ENCODE measurements at regions not wholly inside any gene's neighbourhood (a gene's known extent, or its start where the extent isn't known, plus 50 kb on each side); places are given as distances from the start of the nearest gene placed in this dataset.

- DNase-seq = no peak
- in situ Hi-C loops (cut with MboI; ENCODE audit: low pct_unique_long_range_greater_than_20kb, low sequenced_read_pairs) = no loop called here
Observed at GRCh38 chr18:57299931-57300330, 52.4 kb upstream of the ST8SIA3 start.

- no peak for DNase-seq
- in situ Hi-C loops (cut with MboI; ENCODE audit: low pct_unique_long_range_greater_than_20kb, low sequenced_read_pairs) = no loop called here
Observed at GRCh38 chr18:57301573-57302559, 50.5 kb upstream of the ST8SIA3 start.

Data from KBM-7 (cell line).